ENCODE measurements at regions not wholly inside any gene's neighbourhood (a gene's known extent, or its start where the extent isn't known, plus 50 kb on each side); places are given as distances from the start of the nearest gene placed in this dataset.

DNA sequence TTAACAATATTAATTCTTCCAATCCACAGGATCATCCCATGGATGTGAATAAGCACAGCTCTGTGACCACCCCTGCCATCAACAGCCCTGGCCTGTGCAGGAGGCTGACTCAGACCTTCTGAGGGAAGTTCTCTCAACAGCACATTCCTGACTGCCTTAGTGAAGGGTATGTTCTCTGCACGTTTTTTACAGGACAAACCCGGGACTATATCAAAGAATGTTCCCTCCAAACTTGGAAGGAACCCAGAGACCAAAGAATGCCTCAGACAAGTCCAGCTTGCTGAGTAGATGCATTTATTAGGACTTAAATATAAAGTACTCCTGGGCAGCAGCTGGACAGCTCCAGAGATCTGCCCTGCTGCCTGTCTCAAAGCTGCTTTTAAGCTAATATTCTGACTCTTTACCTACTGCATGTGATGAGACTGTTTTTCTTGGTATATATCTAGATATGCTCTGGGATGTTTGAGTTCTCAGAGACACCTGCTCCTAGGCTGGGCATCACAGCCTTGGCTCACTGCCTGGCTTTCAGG lies 1127.8 kb upstream of the PRKX start:
- no peak overlapping the region for H3K4me3 ChIP-seq (ENCODE audit: low read depth, low read length)
- no peak for DNase-seq (ENCODE audit: low read depth)
- TF ChIP-seq, protein P1, sequence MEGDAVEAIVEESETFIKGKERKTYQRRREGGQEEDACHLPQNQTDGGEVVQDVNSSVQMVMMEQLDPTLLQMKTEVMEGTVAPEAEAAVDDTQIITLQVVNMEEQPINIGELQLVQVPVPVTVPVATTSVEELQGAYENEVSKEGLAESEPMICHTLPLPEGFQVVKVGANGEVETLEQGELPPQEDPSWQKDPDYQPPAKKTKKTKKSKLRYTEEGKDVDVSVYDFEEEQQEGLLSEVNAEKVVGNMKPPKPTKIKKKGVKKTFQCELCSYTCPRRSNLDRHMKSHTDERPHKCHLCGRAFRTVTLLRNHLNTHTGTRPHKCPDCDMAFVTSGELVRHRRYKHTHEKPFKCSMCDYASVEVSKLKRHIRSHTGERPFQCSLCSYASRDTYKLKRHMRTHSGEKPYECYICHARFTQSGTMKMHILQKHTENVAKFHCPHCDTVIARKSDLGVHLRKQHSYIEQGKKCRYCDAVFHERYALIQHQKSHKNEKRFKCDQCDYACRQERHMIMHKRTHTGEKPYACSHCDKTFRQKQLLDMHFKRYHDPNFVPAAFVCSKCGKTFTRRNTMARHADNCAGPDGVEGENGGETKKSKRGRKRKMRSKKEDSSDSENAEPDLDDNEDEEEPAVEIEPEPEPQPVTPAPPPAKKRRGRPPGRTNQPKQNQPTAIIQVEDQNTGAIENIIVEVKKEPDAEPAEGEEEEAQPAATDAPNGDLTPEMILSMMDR (IDR thresholded peaks at IDR 0.05; ENCODE audit: low read depth, low read length, missing control alignments) = no peak

DNA sequence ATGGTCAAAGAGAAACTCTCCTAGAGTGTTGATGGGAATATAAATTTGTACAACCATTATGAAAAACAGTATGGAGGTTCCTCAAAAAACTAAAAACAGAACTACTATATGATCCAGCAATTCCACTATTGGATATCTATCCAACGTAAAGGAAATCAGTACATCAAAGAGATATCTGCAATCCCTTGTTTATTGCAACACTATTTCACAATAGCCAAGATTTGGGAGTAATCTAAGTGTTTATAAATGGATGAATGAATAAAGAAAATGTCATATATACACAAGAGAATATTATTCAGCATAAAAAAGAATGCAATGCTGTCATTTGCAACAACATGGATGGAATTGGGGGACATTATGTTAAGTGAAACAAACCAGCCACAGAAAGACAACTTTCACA lies 1118.1 kb upstream of the PRKX start:
- no peak overlapping the region for H3K4me3 ChIP-seq (ENCODE audit: low read depth, low read length)
- TF ChIP-seq, protein P1 (IDR thresholded peaks at IDR 0.05; ENCODE audit: low read depth, low read length, missing control alignments) = no peak
- DNase-seq (ENCODE audit: low read depth) = no peak

DNA sequence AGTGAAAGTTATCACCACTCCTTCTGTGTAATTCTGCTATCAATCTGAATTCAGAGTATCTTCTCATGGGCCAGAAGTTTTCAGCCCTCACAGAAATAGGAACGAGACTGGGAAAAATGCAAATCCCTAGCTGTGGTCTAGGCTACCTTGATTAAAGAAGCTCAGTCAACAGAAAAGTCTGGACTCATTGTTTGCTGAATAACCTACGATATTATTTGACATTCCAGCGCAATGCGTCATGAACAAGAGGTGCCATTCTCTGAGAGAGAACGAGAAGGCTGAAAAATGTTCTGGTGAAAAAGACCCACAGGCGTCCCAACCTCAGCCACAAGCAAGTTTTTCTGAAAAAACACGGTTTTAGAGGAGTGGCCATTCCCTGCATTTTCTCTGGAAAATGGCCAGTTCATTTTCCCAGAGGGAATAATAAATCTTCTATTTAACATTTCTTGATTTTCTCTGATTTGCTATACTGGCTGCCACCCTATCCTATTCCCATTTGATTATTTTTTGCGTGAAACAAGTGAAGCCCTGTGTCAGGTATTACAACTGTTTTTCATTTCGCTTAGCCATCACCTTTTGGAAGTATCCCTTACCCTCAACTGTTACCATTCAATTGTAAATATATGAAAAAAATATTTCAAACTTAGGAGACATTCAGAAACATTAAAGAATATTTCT lies 1117.6 kb upstream of the PRKX start:
- TF ChIP-seq, protein P1 (IDR thresholded peaks at IDR 0.05; ENCODE audit: low read depth, low read length, missing control alignments) = no peak
- no peak for DNase-seq (ENCODE audit: low read depth)
- no peak overlapping the region for H3K4me3 ChIP-seq (ENCODE audit: low read depth, low read length)

DNA sequence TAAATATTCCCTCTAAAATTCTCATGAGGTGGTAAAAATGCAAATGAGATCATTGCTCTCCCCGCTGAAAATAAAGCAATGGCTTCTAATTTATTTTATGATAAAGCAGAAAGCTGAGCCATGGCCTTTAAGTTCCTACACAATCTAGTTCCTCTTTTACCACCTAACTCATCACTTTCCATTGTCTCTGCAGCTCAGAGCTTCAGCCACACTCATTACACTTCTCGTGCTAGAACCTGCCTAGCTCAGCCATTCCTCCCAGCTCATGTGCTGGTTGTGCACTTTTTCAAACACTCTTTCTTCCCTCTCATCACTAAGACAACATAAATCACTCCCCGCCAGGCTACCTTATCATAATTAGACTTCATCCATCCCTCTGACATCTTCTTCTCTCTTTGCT lies 1112.1 kb upstream of the PRKX start:
- TF ChIP-seq, protein P1 (IDR thresholded peaks at IDR 0.05; ENCODE audit: low read depth, low read length, missing control alignments) = no peak
- DNase-seq (ENCODE audit: low read depth) = no peak
- no peak overlapping the region for H3K4me3 ChIP-seq (ENCODE audit: low read depth, low read length)

DNA sequence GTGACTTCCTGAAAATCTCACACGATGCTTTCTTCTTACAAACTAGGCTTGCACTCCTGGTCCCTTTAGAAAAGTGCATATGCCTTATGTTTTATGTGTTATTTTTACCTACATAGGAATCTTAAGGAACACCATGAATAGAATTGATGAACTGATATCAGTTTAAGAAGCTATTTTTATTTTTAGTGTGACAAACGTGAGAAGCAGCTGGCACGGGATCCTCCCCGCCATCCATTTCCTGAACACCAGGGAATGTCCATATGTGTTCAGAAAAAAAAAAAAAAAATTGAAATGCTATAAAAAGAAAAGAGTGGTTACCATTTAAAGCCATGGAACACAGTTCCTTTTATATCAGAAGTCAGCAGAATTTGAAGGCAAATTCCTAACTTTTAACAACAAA lies 1096.1 kb upstream of the PRKX start:
- DNase-seq (ENCODE audit: low read depth) = no peak
- TF ChIP-seq, protein P1 (IDR thresholded peaks at IDR 0.05; ENCODE audit: low read depth, low read length, missing control alignments) = no peak
- no peak overlapping the region for H3K4me3 ChIP-seq (ENCODE audit: low read depth, low read length)

DNA sequence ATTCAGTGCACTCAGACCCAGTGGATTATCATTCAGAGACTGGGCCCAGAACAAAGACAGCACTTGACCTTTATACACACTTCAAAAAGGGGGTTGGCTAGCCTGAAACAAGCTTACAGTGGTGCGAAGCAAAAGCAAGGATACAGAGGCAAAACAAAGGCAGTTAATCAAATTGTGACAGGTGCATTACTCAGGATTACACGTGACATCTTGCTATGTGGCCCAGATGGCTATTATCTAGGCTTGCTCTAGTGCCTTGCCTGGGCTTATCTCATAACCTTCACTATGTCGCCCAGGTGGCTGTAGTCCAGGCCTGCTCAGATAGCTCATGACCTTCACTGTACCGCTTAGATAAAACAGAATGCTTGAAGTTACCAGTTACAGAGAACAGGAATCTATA lies 1092.1 kb upstream of the PRKX start:
- DNase-seq (ENCODE audit: low read depth) = no peak
- TF ChIP-seq, protein P1 (IDR thresholded peaks at IDR 0.05; ENCODE audit: low read depth, low read length, missing control alignments) = no peak
- H3K4me3 ChIP-seq (ENCODE audit: low read depth, low read length) = no peak overlapping the region

DNA sequence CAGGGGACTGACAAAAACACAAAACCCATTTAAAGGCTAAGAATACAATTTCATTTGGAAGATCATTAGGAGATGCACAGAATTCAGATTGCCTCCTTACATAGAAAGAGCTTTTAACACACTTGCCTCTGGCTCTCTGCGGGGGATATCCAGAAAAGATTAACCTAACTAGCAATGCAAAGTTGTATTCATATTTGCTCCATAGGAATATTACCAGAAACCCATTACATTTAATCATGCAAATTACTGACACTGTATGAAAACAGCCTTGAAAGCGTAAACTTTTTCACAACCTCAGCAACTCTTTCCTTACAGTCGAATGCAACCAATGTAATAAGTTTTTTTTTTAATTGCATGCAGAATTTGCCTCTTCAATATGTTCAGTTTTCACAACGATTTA lies 1087.3 kb upstream of the PRKX start:
- H3K4me3 ChIP-seq (ENCODE audit: low read depth, low read length) = no peak overlapping the region

More for the DNA sequence above, 1087.3 kb upstream of the PRKX start:
- TF ChIP-seq, protein P1 (IDR thresholded peaks at IDR 0.05; ENCODE audit: low read depth, low read length, missing control alignments) = no peak
- no peak for DNase-seq (ENCODE audit: low read depth)

All from GM12864 (cell line).